ENCODE measurements at regions not wholly inside any gene's neighbourhood (a gene's known extent, or its start where the extent isn't known, plus 50 kb on each side); places are given as distances from the start of the nearest gene placed in this dataset.

- no peak for TF ChIP-seq CTCF (IDR thresholded peaks at IDR 0.05)
- TF ChIP-seq EZH2 (IDR thresholded peaks at IDR 0.05) = no peak
- no peak for TF ChIP-seq EZH2phosphoT487 (IDR thresholded peaks at IDR 0.05)
Measured at GRCh38 chr21:27633631-27634030, 666.7 kb upstream of the ADAMTS5 start.
